HG03460 (cell line): ENCODE measurements at regions not wholly inside any gene's neighbourhood (a gene's known extent, or its start where the extent isn't known, plus 50 kb on each side); places are given as distances from the start of the nearest gene placed in this dataset.
"Not testable (repeated sequence)": the region's sequence is repeated elsewhere in the genome, so short reads cannot be mapped to it uniquely, and the experiment has no call there.

Experiments used
- ATAC-seq: cut with Tn5 transposase; IDR thresholded peaks from one replicate; pipeline ENCODE4 v1.9.1; 2021; ENCODE audit not compliant: unreplicated experiment

DNA sequence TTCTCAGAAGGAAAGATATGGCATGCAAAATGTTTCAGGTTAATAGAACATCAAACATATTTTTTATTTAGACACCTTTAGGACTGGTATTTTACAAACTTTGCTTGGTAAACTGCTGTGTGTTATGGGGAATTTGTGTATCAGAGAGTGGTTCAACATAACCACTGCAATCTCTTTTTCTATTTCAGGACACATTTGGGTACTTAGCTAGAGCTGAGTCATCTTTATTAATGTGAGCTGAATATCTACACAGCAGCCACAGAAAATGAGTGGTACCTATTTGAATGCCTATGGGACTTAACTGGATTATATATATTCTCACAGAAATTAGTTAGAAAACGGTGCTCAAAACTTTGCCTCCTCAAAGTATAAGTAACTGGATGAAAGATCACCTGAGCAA is 179.8 kb downstream of the SPDYE17 start:
- not testable (repeated sequence) for ATAC-seq

DNA sequence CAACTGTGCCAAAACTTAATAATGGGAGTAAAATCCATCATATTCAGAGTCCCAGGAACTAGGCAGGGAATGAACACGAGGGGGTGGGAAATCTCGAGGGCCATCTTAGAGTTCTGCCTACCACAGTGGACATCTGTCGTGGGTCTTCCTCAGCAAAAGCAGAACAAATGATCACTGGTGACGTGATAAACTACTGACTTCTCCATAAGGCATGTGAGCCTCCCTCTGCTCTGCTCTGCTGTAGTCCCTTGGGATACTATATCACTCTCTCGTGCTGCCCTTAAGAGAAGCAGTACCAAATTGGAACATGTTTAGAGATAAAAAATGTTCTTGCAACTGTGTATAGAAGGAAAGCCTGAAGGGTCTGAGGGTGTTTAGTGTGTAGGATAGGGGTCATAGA is 180.5 kb downstream of the SPDYE17 start:
- not testable (repeated sequence) for ATAC-seq

DNA sequence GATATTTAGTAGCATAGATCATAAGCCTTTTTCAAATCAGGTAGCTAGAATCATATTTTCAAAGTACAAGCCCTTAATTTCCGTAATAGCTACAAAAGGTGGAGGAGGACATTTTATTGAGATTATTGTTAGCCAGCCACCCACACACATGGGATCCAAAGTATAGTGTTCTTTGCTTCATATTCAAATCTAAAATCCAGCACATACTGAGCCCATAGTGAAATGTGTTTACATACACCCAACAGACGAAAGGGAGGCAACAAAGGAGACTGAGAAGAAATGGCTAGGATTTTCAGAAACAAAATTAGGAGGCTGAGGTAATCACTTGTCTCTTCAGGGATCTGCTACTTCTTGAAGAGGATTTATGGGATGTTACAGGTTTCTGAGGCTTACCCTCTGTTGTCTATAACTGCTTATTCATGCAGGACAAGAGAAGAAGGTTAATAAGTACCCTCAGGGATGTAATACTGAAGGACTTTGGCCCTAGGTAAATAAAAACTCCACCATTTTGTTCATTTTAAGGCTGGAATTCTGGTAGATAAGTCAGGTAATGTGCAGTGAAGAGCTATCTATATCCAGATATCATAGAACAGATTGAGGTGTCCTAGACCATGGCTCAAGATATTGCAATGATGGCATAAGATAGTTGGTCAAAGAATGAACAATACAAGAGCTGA is 182.1 kb downstream of the SPDYE17 start:
- not testable (repeated sequence) for ATAC-seq

DNA sequence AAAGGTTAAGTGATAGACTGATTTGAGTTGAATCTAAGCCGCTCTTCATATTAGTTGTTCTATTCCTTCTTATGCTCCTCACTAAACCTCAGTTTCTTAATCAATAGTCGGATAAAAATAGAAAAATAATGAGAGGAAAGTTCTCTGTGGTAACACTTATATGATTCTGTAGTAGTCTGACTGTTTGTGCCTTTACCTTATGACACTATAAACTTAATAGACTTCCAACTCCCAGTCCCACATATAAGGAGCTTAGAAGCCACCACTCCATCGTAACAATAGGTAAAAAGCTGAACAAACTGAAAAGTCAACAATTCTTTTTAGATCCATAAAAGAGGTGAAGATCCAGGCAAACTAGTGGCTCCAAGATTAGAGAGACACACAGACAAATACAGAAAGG is 192.3 kb downstream of the SPDYE17 start:
- ATAC-seq: not testable (repeated sequence)

DNA sequence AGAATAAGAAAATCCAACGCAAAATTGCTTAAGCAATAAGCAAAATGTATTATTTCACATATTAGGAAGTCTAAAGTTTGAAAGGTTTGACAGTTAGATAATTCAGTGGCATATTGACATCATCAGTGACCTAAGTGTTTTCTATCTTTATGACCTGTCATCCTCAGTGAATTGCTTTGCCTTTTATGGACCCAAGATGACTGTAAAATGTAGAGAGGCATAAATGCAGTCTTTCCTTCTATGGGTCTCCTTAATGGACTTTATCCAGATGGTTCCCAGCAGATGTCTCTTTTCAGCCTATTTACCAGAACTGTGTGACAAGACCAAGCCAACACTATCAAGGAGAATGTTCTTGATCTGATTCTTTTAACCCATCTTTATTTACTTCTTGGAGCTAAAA is 192.9 kb downstream of the SPDYE17 start:
- ATAC-seq: not testable (repeated sequence)

DNA sequence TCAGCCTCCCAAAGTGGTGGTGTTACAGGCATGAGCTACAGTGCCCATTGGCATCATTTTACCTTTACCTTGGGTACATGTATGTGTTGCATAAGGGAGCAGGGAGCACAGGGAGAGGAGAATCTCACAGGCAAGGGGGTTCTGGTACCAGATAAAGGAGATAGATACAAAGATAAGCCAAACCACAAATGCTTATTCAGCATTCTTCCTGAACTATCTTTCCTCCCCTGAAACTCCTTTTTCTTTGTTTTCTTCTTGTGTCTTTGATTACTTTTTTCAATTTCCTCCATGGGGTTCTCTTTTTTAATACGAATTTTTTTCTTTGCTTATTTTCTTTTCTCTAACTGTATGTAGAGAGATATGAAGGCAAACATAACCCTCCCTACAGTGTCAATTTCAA is 193.8 kb downstream of the SPDYE17 start:
- not testable (repeated sequence) for ATAC-seq

DNA sequence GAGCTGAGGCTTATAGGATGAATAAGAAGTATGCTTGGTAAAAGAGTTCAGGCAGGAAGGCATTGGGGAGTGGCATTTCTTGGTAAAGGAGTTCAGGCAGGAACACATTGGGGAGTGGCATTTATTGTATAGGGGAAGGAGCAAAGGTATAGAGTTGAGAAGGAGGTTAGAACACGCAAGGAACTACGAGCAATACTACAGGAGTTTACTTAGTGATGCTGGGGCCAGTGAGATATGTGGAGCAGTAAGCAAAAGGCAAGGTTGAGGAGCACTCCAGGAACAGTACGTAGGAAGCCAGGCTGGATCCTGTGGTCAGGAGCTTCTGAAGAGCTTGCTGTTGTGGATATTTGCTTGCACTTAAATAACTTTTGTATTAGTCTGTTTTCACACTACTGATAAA is 202.2 kb upstream of the POMZP3 start:
- ATAC-seq: not testable (repeated sequence)

DNA sequence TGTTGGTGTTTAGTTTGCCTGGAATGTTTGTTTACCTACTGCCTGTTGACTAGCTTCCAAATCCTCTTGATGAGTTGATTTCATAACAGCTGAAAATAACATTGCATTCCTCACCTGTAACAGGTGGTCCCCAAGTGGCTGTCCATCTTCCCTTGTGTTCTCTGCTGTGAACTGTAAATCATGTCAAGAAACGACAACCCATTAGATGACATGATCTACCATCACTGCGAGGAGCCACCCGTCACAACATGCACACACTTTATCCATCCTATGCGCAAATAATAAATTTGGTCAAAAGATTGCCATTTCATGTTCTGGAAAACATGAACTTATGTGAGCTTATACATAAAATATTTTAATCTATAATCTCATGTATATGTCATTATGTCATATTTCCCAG is 199.1 kb upstream of the POMZP3 start:
- ATAC-seq: not testable (repeated sequence)

DNA sequence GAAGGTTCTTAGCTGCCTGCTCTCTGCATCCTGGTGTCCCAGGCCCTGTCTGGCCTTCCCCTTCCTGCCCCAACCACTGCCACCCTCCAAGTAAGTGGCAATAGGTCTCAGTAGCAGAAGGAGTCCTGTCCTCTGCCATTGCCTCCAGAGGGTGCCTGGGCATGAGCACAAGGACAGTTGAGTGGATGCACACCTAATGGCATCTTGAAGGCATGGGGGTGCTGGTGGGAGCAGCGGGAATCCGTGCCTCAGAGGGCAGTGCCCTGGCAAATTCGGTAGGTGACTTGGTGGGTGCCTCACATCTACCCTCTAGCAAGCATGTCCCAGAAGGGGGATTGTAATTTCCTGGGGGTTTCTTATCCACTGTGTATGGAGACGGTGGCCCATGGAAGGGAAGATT is 182.8 kb upstream of the POMZP3 start:
- not testable (repeated sequence) for ATAC-seq

DNA sequence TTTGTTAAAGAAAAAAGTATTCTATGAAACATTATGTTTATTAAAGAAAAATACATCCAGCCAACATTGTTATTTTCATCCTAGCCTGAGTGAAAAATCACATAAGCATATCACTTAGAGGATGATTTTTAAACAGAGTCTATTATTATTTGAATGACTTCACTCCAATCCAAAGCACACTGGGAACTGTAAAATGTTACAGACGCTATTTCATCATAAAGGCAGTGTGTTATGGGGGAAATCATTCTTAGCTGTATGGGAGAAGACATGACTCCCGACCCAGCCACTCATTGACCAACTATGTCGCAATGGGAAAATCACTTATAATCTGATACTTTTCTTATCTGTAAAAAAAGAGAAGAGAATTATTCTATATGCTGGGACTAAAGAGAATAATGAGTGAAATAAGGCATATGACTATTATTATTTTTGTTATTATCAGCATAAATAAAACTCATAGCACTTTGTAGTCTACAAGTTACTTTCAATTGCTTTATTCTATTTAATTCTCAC is 180.6 kb upstream of the POMZP3 start:
- not testable (repeated sequence) for ATAC-seq

DNA sequence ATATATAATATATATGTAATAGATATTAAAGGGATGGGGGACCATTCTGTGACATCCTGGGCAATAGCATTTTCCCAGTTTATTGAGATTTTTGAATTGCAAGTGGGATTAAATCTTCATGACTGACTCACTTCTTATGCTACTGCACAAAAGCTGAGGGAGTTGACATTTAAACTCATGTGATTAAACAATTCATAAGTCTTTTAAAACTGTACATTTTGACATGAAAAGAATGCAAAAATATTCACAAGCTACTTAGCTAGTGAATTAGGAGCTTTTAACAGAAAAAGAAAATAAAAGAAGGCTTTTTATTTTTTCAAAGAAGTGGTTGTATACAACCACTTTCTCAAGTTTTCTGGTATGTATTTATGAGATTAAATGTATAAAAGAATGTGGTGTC is 179.4 kb upstream of the POMZP3 start:
- ATAC-seq: not testable (repeated sequence)

DNA sequence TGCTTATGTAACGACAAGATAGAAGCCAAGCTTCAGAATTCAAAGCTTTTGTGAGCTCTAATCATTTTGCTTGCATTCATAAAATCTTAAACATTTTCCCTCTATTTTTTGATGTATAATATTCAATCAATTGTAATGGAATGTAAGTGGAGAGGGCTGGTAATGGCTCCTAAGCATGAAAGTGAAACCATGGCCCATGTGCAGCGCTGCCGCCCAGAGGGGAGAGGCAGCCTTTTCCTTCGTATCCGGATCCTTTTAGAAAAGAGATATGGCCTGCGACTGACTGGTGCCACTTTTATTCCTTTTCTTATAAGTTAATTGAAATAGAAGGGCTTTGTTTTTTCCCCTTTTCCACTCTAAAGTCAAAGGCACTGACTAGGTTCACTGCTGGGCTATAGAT is 178.9 kb upstream of the POMZP3 start:
- not testable (repeated sequence) for ATAC-seq

DNA sequence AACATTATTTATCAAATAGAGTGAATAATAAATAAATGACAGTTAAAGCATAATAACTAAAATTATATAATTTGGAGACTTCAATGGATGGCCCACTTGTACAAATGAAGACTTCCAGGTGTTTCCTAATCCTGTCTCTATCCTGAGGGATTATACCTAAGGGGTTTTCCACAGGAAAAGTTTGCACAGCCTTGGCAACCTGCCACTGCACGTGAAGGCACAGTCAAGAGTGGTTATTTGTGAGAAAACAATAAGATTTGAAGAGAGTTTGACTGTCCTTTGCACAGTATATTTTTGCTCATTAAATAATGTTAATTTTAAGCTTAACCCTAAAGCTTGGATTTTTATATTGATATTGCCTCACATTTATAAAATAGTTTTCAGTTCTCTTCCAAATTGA is 178.2 kb upstream of the POMZP3 start:
- not testable (repeated sequence) for ATAC-seq

DNA sequence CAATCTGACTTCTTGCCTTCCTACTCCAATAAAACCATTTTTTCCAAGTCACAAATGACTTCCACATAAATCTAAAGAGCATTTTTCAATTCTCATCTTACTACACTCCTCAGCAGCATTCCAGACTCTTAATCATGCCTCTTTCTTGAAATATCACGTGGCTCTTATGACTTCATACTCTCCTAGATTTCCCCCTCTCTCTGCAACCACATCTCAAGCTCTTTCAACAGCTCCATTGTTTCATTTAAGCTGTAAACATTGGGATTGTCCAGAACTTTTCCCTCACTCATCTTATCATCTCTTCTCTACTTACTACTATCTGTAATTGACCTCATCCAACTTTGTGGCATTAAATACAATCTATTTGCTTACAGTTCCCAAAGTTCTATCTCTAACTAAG is 170.6 kb upstream of the POMZP3 start:
- ATAC-seq: not testable (repeated sequence)

DNA sequence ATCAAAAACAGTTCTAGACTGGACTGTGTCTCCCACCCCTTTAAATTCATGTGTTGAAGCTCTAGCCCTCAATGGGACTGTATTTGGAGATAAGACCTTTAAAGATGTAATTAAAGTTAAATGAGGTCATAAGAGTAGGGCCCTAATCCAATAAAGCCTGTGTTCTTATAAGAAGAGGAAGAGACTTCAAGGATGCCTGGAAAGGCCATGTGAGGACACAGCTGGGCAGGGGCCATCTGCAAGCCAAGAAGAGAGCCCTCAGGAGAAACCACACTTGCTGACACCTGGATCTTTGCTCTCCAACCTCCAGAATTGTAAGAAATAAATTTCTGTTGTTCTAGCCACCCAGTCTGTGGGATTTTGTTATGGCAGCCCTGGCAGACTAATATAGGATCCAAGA is 153.6 kb upstream of the POMZP3 start:
- not testable (repeated sequence) for ATAC-seq

DNA sequence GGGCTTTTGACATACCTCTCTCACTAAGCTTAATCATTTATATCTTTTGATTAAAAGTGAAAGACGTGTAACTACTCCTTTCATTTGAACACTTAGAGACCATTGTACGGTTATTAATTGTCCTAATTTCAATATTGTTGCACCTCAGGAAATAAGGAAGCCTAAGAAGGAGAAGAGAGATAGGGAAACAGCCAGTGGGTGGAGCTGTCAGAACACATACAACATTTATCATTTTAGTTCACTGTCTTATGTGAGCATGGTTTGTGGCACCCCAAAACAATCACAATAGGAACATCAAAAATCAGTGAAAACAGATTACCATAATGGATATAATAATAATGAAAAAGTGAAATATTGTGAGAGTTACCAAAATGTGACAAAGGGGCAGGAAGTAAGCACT is 147.2 kb upstream of the POMZP3 start:
- ATAC-seq: not testable (repeated sequence)

DNA sequence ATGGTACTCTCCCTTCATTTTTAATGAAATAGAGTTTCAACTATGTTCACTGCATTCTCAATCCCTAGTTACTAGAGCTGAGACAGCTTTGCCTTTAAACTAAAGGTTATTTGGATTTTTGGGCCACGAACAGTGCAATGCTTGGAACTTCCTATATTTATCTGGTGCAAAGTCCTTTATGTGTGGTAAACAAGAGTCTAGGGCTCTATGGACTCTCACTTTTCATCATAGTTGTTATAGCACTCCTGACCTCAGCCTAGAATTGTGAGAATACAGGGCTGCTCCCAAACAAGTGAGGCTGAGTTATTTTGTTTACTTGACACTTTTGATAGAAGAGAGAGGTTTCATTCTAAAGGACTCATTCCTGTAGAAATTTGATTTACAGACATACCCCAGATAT is 144.9 kb upstream of the POMZP3 start:
- ATAC-seq: not testable (repeated sequence)

DNA sequence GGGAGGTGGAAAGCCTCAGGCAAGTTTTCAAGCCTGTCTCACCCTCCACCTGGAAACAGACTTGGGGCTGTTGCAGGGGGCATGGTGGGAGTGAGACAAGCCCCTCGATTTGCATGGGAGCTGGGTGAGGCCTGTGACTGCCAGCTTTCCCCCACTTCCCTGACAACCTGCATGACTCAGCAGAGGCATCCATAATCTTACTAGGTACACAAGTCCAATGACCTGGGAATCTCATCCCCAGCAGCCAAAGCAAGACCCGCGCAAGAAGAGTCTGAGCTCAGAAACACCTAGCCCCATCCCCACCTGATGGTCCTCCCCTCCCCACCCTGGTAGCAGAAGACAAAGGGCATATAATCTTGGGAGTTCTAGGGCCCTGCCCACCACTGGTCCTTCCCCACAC is 136.9 kb upstream of the POMZP3 start:
- ATAC-seq: not testable (repeated sequence)

DNA sequence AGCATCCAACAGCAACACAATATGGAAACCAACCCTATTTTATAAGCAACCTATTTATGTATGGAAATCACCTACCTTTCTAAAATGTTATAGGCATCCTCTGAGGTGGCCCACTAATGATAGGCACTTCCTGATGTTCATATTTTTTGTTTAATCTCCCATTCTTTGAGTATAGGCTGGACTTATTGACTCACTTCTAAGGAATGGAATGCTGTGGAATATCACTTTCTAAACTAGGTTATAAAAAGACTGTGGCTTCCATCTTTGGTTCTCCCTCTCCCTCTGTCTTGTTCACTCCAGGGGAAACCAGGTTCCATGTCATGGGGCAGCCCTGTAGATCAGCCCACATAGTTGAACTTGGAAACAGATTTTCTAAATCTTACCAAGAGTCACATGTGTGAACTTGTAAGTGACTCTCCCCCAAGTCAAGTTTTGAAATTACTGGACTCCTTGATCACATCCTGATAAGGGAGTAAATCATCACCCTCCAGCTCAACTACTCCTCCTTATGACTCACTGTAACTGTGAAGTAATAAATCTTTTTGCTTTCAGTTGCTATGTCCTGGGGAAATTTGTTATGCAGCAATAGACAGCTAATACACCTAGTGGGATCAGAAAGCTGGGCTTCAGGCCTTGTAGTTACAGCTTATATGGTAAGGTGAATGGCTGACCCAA is 133.6 kb upstream of the POMZP3 start:
- ATAC-seq: not testable (repeated sequence)

DNA sequence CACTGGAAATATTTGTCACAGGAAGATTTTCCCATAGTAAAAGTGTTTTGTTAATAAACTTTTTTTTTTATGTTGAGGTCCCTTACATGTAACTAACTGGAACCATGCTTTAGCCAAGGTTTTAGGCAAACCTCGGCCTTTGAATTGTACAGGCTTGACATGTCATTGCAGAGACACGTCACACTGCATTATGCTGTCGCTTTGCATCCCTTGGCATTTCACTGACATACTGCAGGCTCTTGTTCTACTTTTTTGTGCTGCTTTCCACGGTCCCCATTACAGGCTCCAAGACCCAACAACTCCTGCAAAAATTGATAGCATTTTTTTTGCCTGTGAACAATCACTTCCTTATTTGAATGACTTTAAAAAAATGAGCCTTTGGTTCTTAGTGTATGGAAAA is 112.5 kb upstream of the POMZP3 start:
- not testable (repeated sequence) for ATAC-seq

DNA sequence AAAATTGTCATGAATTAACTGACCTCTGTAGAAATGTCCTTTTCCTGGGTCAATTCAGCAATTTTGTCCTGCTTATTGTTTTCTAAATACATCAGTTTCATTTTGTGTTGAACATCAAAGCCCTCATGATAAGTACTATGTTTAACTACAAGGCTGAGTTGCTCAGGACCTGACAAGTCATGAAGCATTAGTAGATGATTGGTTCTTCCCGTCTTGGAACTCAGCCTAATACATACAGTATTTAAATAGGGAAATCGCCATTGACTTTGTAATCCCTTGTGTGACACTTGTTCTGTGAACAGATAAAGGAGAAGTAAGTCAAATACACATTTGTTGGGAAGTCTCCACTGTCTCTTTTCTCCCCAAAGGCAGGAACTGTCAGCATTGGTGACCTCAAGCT is 109.6 kb upstream of the POMZP3 start:
- ATAC-seq: not testable (repeated sequence)

DNA sequence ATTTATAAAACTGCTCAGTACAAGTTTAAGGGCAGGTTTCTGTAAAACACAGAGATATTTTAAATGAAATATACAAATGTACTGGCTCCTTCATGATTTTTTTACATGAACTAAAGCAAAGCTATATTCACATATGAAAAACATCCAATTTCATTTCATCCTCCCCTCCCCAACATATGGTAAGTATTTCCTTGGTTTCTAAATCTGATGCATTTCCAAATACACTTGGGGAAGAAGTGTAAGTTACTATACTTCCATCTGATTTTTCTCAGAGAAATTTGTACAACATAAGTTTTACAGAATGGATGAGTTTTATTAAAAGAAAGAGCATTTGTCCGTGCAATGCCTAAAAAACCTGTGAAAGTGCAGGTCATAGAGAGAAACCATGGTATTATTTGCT is 109.0 kb upstream of the POMZP3 start:
- not testable (repeated sequence) for ATAC-seq
